SHP77 (cell line): ENCODE measurements at regions not wholly inside any gene's neighbourhood (a gene's known extent, or its start where the extent isn't known, plus 50 kb on each side); places are given as distances from the start of the nearest gene placed in this dataset.
A peak's percentile ranks its signal among the peaks of the same experiment; 100 is the strongest.

Experiments used
- DNase-seq, 2 experiments: peaks; one replicate each; lab custom pipeline; 2025; lab: John Stamatoyannopoulos, UW

DNA sequence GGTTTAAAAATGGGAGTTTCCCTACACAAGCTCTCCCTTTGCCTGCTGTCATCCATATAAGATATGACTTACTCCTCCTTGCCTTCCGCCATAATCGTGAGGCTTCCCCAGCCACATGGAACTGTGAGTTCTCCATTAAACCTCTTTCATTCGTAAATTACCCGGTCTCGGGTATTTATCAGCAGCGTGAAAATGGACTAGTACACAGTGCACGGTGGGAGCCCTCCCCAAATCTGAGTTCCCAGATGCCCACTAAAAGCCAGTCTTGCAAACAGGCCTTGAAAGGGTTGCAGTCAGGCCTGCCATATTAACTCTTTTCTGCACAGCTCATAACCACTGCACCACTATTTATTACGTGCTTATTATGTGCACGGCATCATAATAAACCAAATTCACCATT lies 400.9 kb downstream of the PRDM2 start:
- DNase-seq = no peak

DNA sequence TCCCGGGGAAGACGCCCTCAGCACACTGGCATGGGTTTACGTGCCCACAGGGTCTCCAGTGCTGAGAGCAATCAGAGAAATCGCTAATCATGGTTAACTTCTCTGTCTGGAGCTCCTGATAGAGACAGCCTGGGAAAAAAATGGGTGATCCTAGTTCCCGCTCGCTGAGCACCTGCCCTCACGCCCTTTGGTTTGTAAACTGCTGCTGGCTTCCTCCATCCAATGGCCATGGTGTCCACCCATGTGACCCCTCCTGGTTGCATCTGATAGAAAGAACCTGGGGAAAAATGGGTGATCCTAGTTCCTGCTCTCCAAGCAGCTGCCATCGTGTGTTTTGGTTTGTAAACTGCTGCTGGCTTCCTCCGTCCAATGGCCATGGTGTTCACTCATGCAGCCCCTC lies 402.2 kb downstream of the PRDM2 start:
- DNase-seq = no peak

DNA sequence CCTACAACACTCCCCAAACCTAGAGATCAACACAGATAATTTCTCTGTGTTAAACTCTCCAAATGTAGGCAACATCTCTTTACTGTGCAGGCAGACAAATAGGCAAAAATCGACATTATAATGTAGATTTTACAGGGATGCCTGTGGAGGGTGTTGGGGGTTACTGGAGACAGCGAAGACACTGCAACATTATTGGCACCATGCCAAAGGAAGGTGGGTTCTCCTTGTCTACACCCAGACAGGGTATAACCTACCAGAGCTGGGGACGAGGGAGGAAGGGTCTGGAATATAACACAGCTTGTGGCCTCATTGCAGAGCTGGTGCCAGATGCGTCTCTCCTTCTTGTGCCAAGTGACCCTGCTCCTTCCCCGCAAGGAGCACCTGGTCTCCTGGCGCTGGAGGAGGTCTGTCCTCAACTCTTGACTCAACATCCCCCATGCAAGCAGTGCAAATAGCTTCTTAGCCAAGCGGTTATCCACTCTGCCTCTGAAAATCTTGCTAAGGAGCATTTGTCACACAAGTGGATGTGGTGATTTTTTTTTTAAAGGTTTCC lies 404.0 kb downstream of the PRDM2 start:
- no peak for DNase-seq

DNA sequence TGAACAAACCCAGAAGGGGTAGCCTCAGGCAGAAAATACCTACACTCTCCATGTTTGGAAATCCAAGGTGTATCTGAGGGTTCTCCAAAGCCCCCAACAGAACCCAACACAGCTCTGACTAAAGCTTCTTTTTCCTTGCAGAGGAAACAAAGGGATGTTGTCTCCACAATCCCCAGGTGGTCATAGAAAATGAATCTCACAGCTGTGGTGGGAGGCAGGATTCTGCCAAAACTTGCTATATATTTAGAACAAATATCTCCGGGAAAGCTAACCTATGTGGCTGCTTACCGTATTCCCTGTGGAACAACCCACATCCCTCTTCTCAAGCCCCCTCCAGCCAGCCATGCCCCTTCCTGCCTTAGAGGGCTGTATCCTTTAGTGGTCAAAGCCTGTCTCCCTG lies 406.1 kb downstream of the PRDM2 start:
- DNase-seq = no peak

DNA sequence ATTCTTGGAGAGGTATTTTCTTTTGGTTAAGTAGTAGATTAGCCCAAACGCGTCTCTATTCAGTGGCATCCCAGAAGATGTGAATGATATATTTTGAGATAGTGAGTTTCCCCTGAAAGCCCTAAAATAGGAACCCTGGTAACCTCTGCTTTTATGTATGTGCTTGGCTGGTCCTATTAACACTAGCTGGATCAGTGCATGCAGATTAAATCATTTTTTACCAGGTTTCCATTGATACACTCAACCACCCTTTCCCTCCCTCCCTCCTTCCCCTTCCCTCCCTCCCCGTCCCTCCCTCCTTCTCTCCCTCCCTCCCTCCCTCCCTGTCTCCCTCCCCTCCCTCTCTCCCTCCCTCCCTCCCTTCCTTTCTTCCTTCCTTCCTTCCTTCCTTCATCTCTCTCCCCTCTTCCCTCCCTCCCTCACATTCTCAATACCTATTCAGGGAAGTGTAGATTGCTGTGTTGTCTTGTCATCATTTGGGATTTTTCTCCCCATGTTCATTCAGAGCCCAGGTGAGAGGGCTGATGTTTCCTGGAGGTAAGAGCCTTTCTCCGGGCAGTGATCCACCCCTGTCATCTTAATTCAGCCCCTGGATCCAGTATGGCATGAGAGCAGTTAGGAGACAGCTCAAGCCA lies 406.8 kb downstream of the PRDM2 start:
- no peak for DNase-seq

DNA sequence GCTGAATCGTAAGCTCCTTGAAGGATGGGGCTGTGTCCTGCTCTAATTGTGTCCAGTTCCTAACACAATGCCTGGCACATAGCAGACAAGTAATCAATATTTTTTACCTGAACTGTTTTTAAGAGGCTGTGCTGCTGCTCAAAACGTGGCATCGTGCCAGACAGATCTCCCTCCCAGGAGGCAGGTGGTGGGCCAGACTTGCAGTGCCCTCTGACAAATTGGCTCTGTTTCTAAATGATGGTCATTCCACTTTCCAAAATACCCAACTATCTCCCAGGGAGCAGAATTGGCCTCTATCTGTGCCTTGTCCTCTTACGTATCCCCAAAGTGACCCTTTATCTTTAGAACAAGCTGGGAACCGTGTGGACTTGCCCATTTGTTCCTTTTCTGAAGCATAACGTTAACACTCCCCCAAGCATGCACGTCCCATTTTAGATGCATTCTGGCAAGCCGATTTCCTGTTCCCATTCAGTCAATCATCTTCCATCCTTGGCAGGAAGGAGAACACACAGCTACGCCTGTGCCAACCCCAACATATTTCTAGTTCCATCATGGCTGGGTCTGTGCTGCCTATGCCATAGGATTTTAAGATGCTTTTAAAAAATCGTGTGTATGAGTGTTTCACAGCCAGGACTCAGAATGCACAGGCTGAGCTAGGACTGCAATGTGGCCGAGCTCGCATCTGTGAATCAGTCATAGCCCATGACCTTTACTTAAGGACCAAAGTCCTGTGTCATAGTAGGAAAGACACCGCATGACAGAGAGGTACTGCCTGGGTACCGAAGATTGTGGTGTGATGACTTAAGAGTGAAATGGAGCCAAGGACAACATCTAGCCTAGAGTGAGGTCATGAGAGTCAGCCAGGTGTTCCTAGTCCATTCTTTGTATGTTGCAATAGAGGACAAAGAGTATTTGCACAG lies 408.6 kb downstream of the PRDM2 start:
- DNase-seq = peak; percentile 75 to 78

DNA sequence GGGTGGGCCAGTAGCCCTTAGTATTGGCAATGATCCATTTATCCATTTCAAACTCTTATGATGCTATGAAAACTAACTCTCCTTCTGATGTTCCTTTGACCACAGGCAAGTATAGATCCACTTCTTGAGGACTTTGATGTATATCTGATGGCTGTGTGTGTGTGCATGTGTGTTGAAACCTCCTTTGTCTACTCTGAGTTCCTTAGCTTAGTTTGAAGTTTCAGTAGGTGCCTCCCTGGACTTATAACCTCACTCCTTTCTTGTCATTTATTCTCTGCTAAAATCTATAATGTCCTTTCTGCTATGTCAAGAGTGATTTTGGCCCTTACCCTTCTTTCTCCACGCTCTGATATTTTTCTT lies 409.3 kb downstream of the PRDM2 start:
- peak in 1 of 2 experiments; percentile 19 for DNase-seq

DNA sequence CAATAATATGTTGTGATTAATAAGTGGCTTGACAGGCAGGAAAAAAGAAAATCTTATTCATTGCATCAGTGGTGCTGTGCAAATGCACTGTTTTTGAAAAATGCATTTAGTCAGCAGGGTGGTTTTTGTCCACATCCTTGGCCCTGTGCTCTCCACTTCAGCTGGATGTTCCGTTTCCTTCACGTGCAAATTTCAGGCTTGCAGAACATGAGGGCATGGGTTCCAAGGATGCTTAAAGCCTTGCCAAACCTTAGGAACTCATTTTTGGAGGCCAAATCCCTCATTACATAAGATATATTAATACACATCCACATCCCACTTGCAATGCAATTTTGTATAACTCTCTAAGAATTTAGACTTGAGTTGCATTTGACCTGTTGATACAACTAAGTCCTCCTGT lies 410.1 kb downstream of the PRDM2 start:
- no peak for DNase-seq

DNA sequence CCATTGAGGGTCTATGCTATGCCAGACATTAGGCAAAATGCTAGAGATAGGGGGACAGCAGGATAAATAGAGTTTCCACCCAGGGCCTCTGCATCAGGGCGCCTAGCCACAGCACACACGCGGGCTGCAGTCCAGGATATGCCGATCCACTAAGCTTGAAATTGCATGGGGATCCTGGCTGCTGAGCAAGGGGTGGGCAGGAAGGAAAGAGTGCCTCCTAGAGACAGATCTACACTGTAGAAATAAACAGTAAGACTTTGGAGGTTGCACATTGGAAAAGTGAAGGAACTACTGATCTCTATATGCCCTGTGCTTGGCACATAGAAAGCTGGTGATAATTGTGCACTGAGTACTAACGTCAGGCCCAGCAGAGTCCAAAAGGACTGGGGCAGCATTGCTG lies 411.1 kb downstream of the PRDM2 start:
- DNase-seq = no peak

DNA sequence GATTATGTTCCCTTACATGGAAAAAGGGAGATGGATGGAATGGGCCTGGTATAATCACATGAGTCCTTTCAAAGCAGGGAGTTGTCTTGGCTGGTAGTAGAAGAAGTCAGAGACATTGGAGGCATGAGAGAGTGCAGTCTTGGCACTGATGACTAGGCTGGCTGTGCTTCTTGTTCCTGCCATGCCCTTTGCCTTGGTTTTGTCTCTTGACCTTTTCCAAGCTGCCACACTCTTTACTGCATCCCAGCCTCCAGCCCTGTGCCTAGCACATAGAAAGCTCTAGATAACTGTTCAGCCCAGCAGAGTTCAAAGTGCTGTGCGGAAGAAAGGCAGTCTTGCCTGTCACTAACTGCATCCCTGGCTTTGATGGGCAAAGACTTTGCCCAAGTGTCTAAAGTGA lies 412.6 kb downstream of the PRDM2 start:
- DNase-seq = no peak

DNA sequence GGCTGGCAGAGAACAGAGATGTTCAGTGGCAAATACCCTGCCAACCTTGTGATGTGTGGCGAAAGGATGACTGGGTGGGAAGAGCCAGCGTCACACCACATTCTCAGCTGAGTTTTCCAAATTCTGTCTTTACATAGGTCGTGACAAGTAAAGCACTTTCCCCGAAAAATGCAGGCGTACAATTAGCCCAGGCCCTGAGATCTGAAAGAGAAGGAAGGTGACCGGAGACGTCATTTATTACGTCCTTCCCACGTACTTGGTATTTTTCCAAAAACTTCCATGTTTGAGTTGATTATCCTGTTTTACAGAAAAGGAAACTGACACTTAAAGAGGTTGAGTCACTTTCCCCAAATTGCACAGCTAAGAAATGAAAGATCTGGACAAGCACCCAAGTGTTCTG lies 413.3 kb downstream of the PRDM2 start:
- no peak for DNase-seq

DNA sequence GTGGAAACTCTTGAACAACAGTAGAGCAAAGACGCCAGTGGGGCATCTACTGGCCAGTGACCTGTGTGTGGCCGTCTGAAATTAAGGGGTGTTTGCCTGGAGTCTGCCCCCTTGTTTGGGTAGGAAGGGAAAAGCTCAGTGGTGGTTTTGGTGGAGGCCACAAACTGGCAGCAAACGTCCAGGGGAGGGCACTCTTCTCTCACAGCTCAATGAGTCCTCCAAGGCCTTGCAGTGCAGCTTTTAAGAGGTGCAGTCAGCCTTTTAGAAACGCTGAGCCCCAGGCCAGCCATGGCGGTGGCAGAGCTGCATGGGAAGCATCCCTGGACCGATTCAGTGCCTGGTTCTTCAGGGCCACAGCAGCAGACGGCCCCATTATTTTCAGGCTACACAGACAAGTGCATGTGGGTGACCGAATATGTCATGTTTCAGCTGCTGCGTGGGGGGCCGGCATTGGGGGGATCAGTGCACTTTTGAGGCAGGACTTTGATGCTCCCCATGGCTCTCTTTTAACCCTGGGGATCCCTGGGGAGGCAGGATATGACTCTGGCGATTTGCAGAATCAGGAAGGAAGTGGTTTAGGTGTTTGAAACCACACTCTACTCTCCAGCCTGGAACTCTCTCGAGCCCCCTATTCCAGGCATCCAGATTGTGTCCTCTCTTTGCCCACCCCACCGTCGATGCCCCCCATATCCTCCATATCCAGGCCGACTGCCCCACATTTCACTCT lies 414.0 kb downstream of the PRDM2 start:
- DNase-seq = peak; percentile 35 to 55

DNA sequence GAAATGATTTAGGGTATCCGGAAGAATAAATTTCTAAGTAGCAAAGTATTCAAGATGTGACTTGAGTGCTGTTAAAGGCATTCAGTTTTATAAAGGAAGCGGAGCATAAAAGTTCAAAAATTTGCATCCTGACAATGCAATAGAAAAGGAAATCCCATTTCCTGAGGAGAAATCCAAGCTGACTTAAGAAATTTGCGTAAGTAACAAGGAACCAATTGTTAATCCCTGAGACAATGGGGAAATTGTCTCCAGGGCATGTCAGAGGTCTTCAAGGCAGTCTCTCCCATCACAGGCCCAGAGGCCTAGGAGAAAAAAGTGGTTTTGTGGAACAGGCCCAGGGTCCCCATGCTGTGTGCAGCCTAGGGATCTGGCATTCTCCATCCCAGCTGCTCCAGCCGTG lies 416.0 kb downstream of the PRDM2 start:
- no peak for DNase-seq

DNA sequence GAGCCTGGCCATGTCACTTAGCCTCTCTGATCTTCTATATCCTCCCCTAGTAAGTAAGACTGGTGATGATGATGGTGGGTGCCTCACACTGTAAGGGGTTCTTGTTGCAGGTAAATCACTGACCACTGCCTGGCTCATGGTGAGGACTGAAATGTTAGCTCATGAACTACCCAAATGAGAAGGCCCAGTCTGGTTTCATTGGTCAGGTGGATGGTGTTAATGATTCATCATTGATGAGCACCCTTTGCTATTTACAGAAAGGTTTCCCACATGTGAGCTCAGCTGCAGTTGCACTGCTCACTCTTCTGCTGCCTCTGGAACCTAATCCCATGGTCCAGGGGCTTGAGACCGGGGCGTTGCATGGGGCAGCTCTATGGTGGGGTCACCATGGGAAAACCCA lies 417.7 kb downstream of the PRDM2 start:
- no peak for DNase-seq

DNA sequence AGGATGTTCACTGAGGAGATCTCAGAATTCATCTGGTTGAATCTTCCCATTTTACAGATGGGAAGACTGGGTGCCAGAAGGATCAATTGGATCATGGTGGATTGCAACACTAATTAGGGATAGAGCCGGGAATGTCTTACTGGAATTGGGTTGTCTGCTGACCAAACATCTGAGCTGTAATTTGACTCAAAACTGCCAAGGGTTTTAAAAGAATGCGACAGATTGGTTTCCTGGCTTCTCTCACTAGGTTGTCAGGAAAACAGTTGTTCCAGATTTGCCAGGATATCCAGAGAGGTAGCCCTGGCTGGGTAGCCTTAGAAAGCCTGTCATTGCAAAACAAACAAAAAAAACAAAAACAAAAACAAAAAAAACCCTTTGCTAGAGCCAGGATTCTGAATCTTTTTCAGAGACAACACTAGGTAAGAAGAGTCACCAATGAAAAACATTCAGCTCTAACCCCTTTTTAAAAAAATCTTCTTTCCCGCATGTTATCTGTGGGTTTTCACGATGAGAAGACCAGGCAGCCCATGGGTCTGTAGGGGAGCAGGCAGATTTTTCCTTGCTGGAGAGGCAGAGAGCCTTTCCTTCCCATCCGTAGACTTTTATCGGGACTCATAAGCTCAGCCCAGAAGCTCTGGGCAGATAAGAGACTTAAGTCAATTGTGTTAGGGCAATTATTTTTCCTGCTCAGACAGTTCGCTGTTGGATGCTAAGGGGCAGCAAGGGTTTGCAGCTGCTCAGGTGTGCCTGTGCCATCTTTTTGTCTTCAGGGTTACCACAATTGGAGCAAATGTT lies 418.9 kb downstream of the PRDM2 start:
- no peak for DNase-seq

DNA sequence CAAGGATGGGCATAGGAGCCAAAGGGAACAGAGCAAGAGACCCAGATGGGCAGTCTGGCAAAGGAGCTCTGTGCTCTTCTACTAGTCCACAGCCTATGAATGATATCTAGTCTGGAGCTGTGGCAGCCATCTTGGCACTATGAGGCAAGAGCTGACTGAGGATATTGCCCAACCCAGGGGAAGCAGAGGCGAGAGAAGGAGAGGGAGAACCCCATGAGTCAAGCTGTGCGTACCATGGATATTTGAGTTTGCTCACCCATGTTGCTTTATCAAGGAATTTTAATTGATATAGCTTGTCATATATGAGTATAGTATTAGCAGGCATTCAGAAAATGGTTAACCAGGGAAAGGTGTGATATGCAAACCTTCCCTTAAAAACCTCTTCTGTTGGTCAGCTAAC lies 420.9 kb downstream of the PRDM2 start:
- DNase-seq = no peak

DNA sequence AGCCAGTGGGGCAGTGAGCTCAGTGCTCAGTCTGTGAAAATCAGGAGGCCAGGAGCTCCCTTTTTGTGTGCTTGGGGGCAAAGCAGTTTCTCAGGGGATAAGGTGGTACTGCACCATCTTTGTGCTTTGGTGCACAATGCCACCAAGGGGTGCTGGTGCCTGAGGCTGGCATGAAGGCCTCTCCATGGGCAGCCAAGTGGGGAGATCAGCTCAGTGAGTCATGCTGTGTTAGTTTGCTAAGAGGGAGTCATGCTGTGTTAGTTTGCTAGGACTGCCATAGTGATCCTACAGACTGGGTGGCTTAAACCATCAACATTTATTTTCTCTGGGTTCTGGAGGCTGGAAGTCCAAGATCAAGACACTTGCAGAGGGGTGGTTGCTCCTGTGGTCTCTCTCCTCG lies 428.1 kb downstream of the PRDM2 start:
- DNase-seq = no peak

DNA sequence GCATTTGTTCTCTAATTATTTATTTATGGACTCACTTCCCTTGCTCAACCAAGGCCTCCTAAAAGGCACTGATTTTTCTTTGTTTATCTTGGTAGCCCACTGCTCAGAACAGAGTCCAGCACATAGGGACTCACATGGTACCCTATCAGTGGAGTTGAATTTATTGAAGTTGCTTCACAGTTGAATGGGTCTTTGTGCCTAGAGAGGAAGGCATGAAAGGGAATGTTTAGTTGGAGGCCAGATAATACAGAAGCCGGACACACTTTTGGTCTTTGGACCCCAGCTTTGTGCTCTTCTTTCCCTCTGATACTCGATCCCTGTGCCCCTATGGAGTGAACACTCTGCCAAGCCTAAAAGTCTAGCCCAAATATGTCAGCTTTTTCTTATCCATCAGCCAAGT lies 429.0 kb downstream of the PRDM2 start:
- no peak for DNase-seq

DNA sequence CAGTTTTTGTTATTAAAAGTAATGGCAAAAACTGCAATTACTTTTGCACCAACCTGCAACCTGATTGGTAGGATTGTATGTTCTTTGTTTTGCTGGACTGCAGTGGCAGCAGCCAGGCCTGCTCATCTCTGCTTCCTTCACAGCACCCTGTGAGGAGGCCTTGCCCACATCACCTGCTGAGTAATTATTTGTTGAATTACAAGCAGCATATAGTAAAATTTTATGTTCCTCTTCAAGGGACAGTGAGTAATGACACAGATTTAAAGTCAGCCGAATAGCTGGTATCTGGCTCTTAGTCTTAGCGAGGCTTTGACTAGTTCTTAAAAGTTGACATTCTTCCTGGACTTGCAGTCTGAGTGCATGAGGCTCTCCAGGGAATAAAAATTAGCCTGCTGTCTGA lies 435.1 kb downstream of the PRDM2 start:
- DNase-seq = no peak

DNA sequence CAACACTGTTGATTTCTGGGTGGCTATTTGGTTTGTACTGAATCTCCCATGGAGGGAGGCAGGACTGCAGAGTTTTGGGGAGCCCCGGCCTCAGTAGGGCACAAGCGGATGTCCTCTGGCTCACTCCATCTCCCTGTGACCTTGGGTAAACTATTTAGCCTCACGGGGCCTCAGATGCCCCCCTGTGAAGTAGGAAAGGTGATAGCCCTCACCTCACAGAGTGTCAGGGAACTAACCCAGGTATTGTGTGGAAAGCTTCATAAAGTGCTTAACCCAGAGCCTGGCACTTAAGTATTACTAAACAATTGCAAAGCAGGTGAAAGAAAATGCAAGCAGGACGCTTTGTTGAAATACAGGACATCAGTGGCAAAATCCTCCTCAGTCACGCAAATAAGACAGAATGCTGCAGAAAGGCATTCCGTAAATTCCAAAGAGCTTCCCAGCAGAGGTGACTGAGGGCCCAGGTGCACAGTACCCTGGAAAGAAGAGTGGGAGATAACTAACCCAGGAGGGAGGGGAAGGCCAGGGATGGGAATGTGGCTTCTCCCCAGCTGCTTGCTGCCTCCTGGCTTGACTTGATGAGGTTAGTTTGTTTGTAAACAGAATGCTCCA lies 436.3 kb downstream of the PRDM2 start:
- DNase-seq = no peak

DNA sequence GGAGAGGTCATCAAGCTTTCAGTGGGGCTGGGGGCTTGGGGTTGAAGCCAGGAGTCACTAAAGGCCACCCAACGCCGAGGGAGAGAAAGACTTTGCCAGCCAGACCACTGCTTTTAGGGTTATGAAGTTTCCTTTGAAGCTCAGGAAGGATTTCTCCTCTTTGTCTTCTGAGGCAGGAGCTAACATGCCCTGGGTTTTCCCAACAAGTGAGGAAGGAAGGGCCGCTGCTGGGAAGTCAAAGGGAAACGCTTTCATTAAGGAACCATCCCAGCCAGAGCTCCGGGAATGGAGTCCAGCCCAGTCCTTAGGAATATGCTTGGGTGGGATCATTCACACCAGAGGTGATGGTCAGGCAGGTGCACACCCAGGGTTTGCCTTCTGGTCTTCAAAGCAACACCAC lies 436.9 kb downstream of the PRDM2 start:
- DNase-seq = no peak
